GM20000 (cell line): ENCODE measurements at regions not wholly inside any gene's neighbourhood (a gene's known extent, or its start where the extent isn't known, plus 50 kb on each side); places are given as distances from the start of the nearest gene placed in this dataset.

Experiments used
- DNase-seq: peaks from one replicate; pipeline ENCODE4 v3.0.0; 2012; ENCODE audit warnings: low spot score
- CTCF ChIP-seq: IDR thresholded peaks from 2 replicates; pipeline ENCODE4 v1.5.1; 2012; ENCODE audit warnings: mild to moderate bottlenecking, control low read depth; ENCODE audit errors: extremely low read depth, missing control alignments

GRCh38 chr3:184651904-184652303, 60.0 kb downstream of the MAGEF1 start:
- no peak for TF ChIP-seq CTCF
- no peak for DNase-seq

- TF ChIP-seq CTCF: no peak
- DNase-seq: no peak
Observed at GRCh38 chr3:184648636-184649035, 63.2 kb downstream of the MAGEF1 start.

- no peak for DNase-seq
- no peak for TF ChIP-seq CTCF
Observed at GRCh38 chr3:184647405-184647936, 64.4 kb downstream of the MAGEF1 start.

- DNase-seq: no peak
- no peak for TF ChIP-seq CTCF
Observed at GRCh38 chr3:184645336-184645735, 66.5 kb downstream of the MAGEF1 start.

GRCh38 chr3:184643442-184643841, 68.4 kb downstream of the MAGEF1 start:
- no peak for DNase-seq
- TF ChIP-seq CTCF: no peak

GRCh38 chr3:184642631-184643285, 69.1 kb downstream of the MAGEF1 start:
- no peak for TF ChIP-seq CTCF
- no peak for DNase-seq

GRCh38 chr3:184641430-184641829, 70.4 kb downstream of the MAGEF1 start:
- DNase-seq: no peak
- no peak for TF ChIP-seq CTCF
